SK-N-SH treated with all-trans-retinoic acid at 6 μM for 48 hours (cell line): ENCODE measurements at regions not wholly inside any gene's neighbourhood (a gene's known extent, or its start where the extent isn't known, plus 50 kb on each side); places are given as distances from the start of the nearest gene placed in this dataset.

Experiments used
- CREB5 ChIP-seq: fragments of 250-450 bp; sonication (Bioruptor Pico); IDR thresholded peaks from 2 replicates; pipeline ENCODE4 v1.5.1; 2020; ENCODE audit warnings: low read depth, mild to moderate bottlenecking, moderate library complexity
- CSDC2 ChIP-seq: fragments of 250-450 bp; sonication (Bioruptor Pico); IDR thresholded peaks from 2 replicates; pipeline ENCODE4 v1.5.0; 2020; ENCODE audit warnings: mild to moderate bottlenecking, moderate library complexity
- ESRRG ChIP-seq: fragments of 250-450 bp; sonication (Bioruptor Pico); IDR thresholded peaks from 2 replicates; pipeline ENCODE4 v1.6.1; 2021; ENCODE audit warnings: mild to moderate bottlenecking
- GLIS3 ChIP-seq: fragments of 250-450 bp; sonication (Bioruptor Pico); IDR thresholded peaks from 2 replicates; pipeline ENCODE4 v1.5.0; 2020; ENCODE audit warnings: mild to moderate bottlenecking, moderate library complexity
- PATZ1 ChIP-seq: fragments of 250-450 bp; sonication (Bioruptor Pico); IDR thresholded peaks from 2 replicates; pipeline ENCODE4 v1.8.0; 2020; ENCODE audit warnings: mild to moderate bottlenecking, moderate library complexity, borderline replicate concordance
- POU6F1 ChIP-seq: fragments of 250-450 bp; sonication (Bioruptor Pico); IDR thresholded peaks from 2 replicates; pipeline ENCODE4 v1.8.0; 2021; ENCODE audit warnings: low read depth, mild to moderate bottlenecking, moderate library complexity, borderline replicate concordance
- RARB ChIP-seq: fragments of 250-450 bp; sonication (Bioruptor Pico); IDR thresholded peaks from 2 replicates; pipeline ENCODE4 v1.8.0; 2021; ENCODE audit warnings: mild to moderate bottlenecking, moderate library complexity
- TCF4 ChIP-seq: fragments of 250-450 bp; sonication (Bioruptor Pico); IDR thresholded peaks from 2 replicates; pipeline ENCODE4 v1.8.0; 2021; ENCODE audit warnings: mild to moderate bottlenecking, moderate library complexity, borderline replicate concordance
- ZFP3 ChIP-seq: fragments of 250-450 bp; sonication (Bioruptor Pico); IDR thresholded peaks from 2 replicates; pipeline ENCODE4 v1.5.0; 2020; ENCODE audit warnings: mild to moderate bottlenecking, moderate library complexity
- ZFP30 ChIP-seq: fragments of 450-650 bp; formaldehyde crosslinking; IDR thresholded peaks from 2 replicates; pipeline ENCODE4 v1.5.0; 2022; ENCODE audit warnings: mild to moderate bottlenecking, moderate library complexity

- TF ChIP-seq ZFP30 (CRISPR knock-in tag) = no peak
- TF ChIP-seq PATZ1 (CRISPR knock-in tag) = no peak
- TF ChIP-seq CSDC2 = no peak
- TF ChIP-seq ZFP3 (CRISPR knock-in tag) = no peak
- no peak for TF ChIP-seq RARB (CRISPR knock-in tag)
- no peak for TF ChIP-seq TCF4
- TF ChIP-seq CREB5 (CRISPR knock-in tag) = no peak
- TF ChIP-seq ESRRG = no peak
- no peak for TF ChIP-seq POU6F1
- TF ChIP-seq GLIS3 (CRISPR knock-in tag) = no peak
Measured at GRCh38 chr5:4207486-4207885, 611.9 kb downstream of the IRX1 start.
